HG03175 (cell line): ENCODE measurements at regions not wholly inside any gene's neighbourhood (a gene's known extent, or its start where the extent isn't known, plus 50 kb on each side); places are given as distances from the start of the nearest gene placed in this dataset.
A peak's percentile ranks its signal among the peaks of the same experiment; 100 is the strongest.
"Not testable (repeated sequence)": the region's sequence is repeated elsewhere in the genome, so short reads cannot be mapped to it uniquely, and the experiment has no call there.

Source experiments
- ATAC-seq: cut with Tn5 transposase; IDR thresholded peaks from one replicate; pipeline ENCODE4 v1.9.1; 2021; ENCODE audit warnings: mild to moderate bottlenecking, moderate library complexity; ENCODE audit not compliant: unreplicated experiment

- no peak for ATAC-seq
Measured at GRCh38 chr5:75848077-75848476, 130.8 kb upstream of the POC5 start.

GRCh38 chr5:75847561-75848021, 130.4 kb upstream of the POC5 start:
- peak; percentile 94 for ATAC-seq

GRCh38 chr5:75844301-75844700, 127.1 kb upstream of the POC5 start:
- ATAC-seq, result no peak

GRCh38 chr5:75843319-75843718, 126.1 kb upstream of the POC5 start:
- no peak for ATAC-seq

- no peak for ATAC-seq
Measured at GRCh38 chr5:75839547-75839946, 122.3 kb upstream of the POC5 start.

GRCh38 chr5:75837258-75837841, 120.1 kb upstream of the POC5 start:
- ATAC-seq, result no peak

GRCh38 chr5:75831561-75831960, 114.3 kb upstream of the POC5 start:
- ATAC-seq, result no peak

GRCh38 chr5:75828029-75828428, 110.8 kb upstream of the POC5 start:
- ATAC-seq, result no peak

GRCh38 chr5:75824323-75824722, 107.1 kb upstream of the POC5 start:
- ATAC-seq, result no peak

GRCh38 chr5:75823811-75824210, 106.6 kb upstream of the POC5 start:
- no peak for ATAC-seq

GRCh38 chr5:75818661-75819060, 101.4 kb upstream of the POC5 start:
- no peak for ATAC-seq

GRCh38 chr5:75799695-75800094, 82.5 kb upstream of the POC5 start:
- not testable (repeated sequence) for ATAC-seq

GRCh38 chr5:75769338-75769737, 52.1 kb upstream of the POC5 start:
- ATAC-seq, result not testable (repeated sequence)
